ENCODE measurements at regions not wholly inside any gene's neighbourhood (a gene's known extent, or its start where the extent isn't known, plus 50 kb on each side); places are given as distances from the start of the nearest gene placed in this dataset.
"Not testable (repeated sequence)": the region's sequence is repeated elsewhere in the genome, so short reads cannot be mapped to it uniquely, and the experiment has no call there.

- DNase-seq, result no peak
These were observed 734.2 kb upstream of the GBE1 start for GRCh38 chr3:82495655-82496054.

- no peak for DNase-seq
These were observed 733.6 kb upstream of the GBE1 start for GRCh38 chr3:82494977-82495489.

- DNase-seq, result no peak
These were observed 732.4 kb upstream of the GBE1 start for GRCh38 chr3:82493858-82494257.

GRCh38 chr3:82475306-82475705 is 713.9 kb upstream of the GBE1 start:
- no peak for DNase-seq

GRCh38 chr3:82474711-82475110 is 713.3 kb upstream of the GBE1 start:
- DNase-seq, result no peak

GRCh38 chr3:82473864-82474541 is 712.6 kb upstream of the GBE1 start:
- DNase-seq, result no peak

- DNase-seq, result no peak
These were observed 705.6 kb upstream of the GBE1 start for GRCh38 chr3:82467051-82467450.

- no peak for DNase-seq
These were observed 701.5 kb upstream of the GBE1 start for GRCh38 chr3:82462977-82463376.

GRCh38 chr3:82461049-82461889 is 699.8 kb upstream of the GBE1 start:
- DNase-seq, result no peak

- no peak for DNase-seq
These were observed 686.9 kb upstream of the GBE1 start for GRCh38 chr3:82448320-82448719.

- not testable (repeated sequence) for DNase-seq
These were observed 667.4 kb upstream of the GBE1 start for GRCh38 chr3:82428821-82429220.

GRCh38 chr3:82424031-82424339 is 662.5 kb upstream of the GBE1 start:
- no peak for DNase-seq

- no peak for DNase-seq
These were observed 662.0 kb upstream of the GBE1 start for GRCh38 chr3:82423268-82424030.

- no peak for DNase-seq
These were observed 655.4 kb upstream of the GBE1 start for GRCh38 chr3:82416830-82417229.

GRCh38 chr3:82416349-82416748 is 654.9 kb upstream of the GBE1 start:
- no peak for DNase-seq

- DNase-seq, result no peak
These were observed 651.7 kb upstream of the GBE1 start for GRCh38 chr3:82413171-82413570.

- DNase-seq, result no peak
These were observed 648.9 kb upstream of the GBE1 start for GRCh38 chr3:82410366-82410765.

- no peak for DNase-seq
These were observed 648.4 kb upstream of the GBE1 start for GRCh38 chr3:82409842-82410241.

GRCh38 chr3:82392203-82392775 is 630.8 kb upstream of the GBE1 start:
- no peak for DNase-seq

- no peak for DNase-seq
These were observed 629.4 kb upstream of the GBE1 start for GRCh38 chr3:82390868-82391267.

GRCh38 chr3:82386647-82387046 is 625.2 kb upstream of the GBE1 start:
- no peak for DNase-seq

GRCh38 chr3:82384181-82384580 is 622.7 kb upstream of the GBE1 start:
- no peak for DNase-seq

GRCh38 chr3:82382831-82383230 is 621.4 kb upstream of the GBE1 start:
- DNase-seq, result no peak

All from CD4-positive, alpha-beta T cell treated with Interleukin-15 for 1 hour (primary cell).